ENCODE measurements at regions not wholly inside any gene's neighbourhood (a gene's known extent, or its start where the extent isn't known, plus 50 kb on each side); places are given as distances from the start of the nearest gene placed in this dataset.

- no peak for TF ChIP-seq ZNF318 (IDR thresholded peaks at IDR 0.05; ENCODE audit: borderline replicate concordance in 1 of 2, low read depth in 1 of 2)
Observed at GRCh38 chr4:141833209-141833608, 196.8 kb downstream of the IL15 start (continued).

Data from K562 (cell line).